Trophoblast cell (in vitro differentiated cells and primary cell): ENCODE measurements at regions not wholly inside any gene's neighbourhood (a gene's known extent, or its start where the extent isn't known, plus 50 kb on each side); places are given as distances from the start of the nearest gene placed in this dataset.

Experiments
- DNase-seq, 2 donors: peaks; one replicate each; pipeline ENCODE4 v3.0.0-alpha.2; 2016
- H2AFZ ChIP-seq: 2 replicates; pipeline ENCODE4 v1.6.1; 2013; ENCODE audit warnings: low read length, moderate library complexity, mild to moderate bottlenecking; ENCODE audit not compliant: insufficient read depth, poor library complexity
- H2AK5ac ChIP-seq: 2 replicates; pipeline ENCODE4 v1.6.1; 2013; ENCODE audit warnings: mild to moderate bottlenecking, low read length
- H2BK120ac ChIP-seq: 2 replicates; pipeline ENCODE4 v1.6.1; 2013; ENCODE audit warnings: low read length, mild to moderate bottlenecking, moderate library complexity; ENCODE audit not compliant: insufficient read depth, poor library complexity
- H2BK12ac ChIP-seq: 2 replicates; pipeline ENCODE4 v1.6.1; 2013; ENCODE audit warnings: mild to moderate bottlenecking, low read length, moderate library complexity
- H2BK5ac ChIP-seq: 2 replicates; pipeline ENCODE4 v1.6.1; 2013; ENCODE audit warnings: low read length, low read depth, moderate library complexity, mild to moderate bottlenecking; ENCODE audit not compliant: poor library complexity
- H3K14ac ChIP-seq: 2 replicates; pipeline ENCODE4 v1.6.1; 2013; ENCODE audit warnings: mild to moderate bottlenecking, low read length
- H3K18ac ChIP-seq: 2 replicates; pipeline ENCODE4 v1.6.1; 2013; ENCODE audit warnings: mild to moderate bottlenecking, low read length
- H3K23ac ChIP-seq: 2 replicates; pipeline ENCODE4 v1.6.1; 2013; ENCODE audit warnings: low read length
- H3K27ac ChIP-seq: 2 replicates; pipeline ENCODE4 v1.5.1; 2013; ENCODE audit warnings: low read depth, mild to moderate bottlenecking, inconsistent platforms, low read length, moderate library complexity
- H3K27me3 ChIP-seq: 2 replicates; pipeline ENCODE4 v1.6.1; 2013; ENCODE audit warnings: inconsistent platforms, mild to moderate bottlenecking, low read length, moderate library complexity; ENCODE audit not compliant: insufficient read depth
- H3K36me3 ChIP-seq, 2 experiments: 1 replicate in 1 of 2; 2 replicates in 1 of 2; pipeline ENCODE4 v1.6.1; 2013; ENCODE audit warnings: low read length in 2 of 2, mild to moderate bottlenecking in 2 of 2, moderate library complexity in 1 of 2; ENCODE audit not compliant: insufficient read depth in 2 of 2, control insufficient read depth in 1 of 2
- H3K4ac ChIP-seq: 2 replicates; pipeline ENCODE4 v1.6.1; 2013; ENCODE audit warnings: low read depth, mild to moderate bottlenecking, low read length, moderate library complexity
- H3K4me1 ChIP-seq, 2 experiments: 1 replicate in 1 of 2; 2 replicates in 1 of 2; pipeline ENCODE4 v1.6.1; 2013; ENCODE audit warnings: low read length in 2 of 2, mild to moderate bottlenecking in 2 of 2, moderate library complexity in 1 of 2; ENCODE audit not compliant: insufficient read depth in 2 of 2, control insufficient read depth in 1 of 2
- H3K4me2 ChIP-seq: 2 replicates; pipeline ENCODE4 v1.6.1; 2013; ENCODE audit warnings: inconsistent platforms, mild to moderate bottlenecking, low read length, moderate library complexity
- H3K4me3 ChIP-seq: 2 replicates; pipeline ENCODE4 v1.5.1; 2013; ENCODE audit warnings: mild to moderate bottlenecking, low read depth, low read length, inconsistent platforms
- H3K79me1 ChIP-seq: one replicate; pipeline ENCODE4 v1.6.1; 2013; ENCODE audit warnings: low read length
- H3K79me2 ChIP-seq: 2 replicates; pipeline ENCODE4 v1.6.1; 2013; ENCODE audit warnings: low read length, mild to moderate bottlenecking; ENCODE audit not compliant: control insufficient read depth, insufficient read depth, poor library complexity
- H3K9ac ChIP-seq: 2 replicates; pipeline ENCODE4 v1.6.1; 2013; ENCODE audit warnings: mild to moderate bottlenecking, low read length
- H3K9me3 ChIP-seq: 2 replicates; pipeline ENCODE4 v1.6.1; 2013; ENCODE audit warnings: low read depth, mild to moderate bottlenecking, control low read depth, inconsistent platforms, low read length; ENCODE audit not compliant: insufficient read depth
- H4K12ac ChIP-seq: 2 replicates; pipeline ENCODE4 v1.6.1; 2013; ENCODE audit warnings: low read depth, mild to moderate bottlenecking, low read length, moderate library complexity
- H4K8ac ChIP-seq: 2 replicates; pipeline ENCODE4 v1.6.1; 2013; ENCODE audit warnings: low read depth, mild to moderate bottlenecking, low read length, moderate library complexity
- H4K91ac ChIP-seq: one replicate; pipeline ENCODE4 v1.6.1; 2013; ENCODE audit warnings: low read depth, mild to moderate bottlenecking, low read length, moderate library complexity
- WGBS: extraction: QIAGEN DNeasy Blood & Tissue Kit; methylation state at CpG from one replicate; pipeline ENCODE4 v1.1.7; 2013; ENCODE audit warnings: missing lambda C conversion rate; ENCODE audit not compliant: insufficient read length, insufficient coverage; ENCODE audit errors: extremely low coverage; 5-methylcytosine and 5-hydroxymethylcytosine counted together

DNA sequence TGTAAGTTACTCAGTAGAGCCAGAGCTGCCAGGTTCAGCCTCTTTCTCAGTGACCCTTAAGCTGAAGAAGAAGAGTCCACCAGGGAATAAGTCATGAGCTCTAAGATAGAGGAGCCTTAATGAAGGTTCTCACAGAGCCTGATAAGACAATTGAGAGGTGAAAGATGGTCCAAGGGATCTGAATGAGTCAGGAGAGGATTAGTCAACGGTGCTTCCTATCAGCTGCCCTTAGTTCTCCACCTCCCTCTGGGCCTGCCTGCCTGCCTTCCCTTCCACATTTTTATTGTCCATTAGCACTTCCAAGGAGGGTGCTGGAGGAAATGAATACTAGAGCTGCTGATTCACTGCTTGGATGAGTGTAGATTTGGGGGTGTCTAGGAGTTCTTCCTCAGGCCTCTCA, 161.7 kb upstream of the RMST start:
- no peak overlapping the region for H2BK12ac ChIP-seq
- H3K79me2 ChIP-seq: no peaks in the 10 kb centered on the region
- H3K23ac ChIP-seq: no peak overlapping the region
- no peak overlapping the region for H2BK120ac ChIP-seq
- no peaks in the 10 kb centered on the region for H3K9me3 ChIP-seq
- H4K91ac ChIP-seq: no peak overlapping the region
- no peak overlapping the region for H4K8ac ChIP-seq
- no peak overlapping the region for H3K18ac ChIP-seq
- no peak overlapping the region for H3K9ac ChIP-seq
- no CpG with 5 or more reads among the region's 1 CpG for WGBS
- H3K4me3 ChIP-seq: no peak overlapping the region
- H3K14ac ChIP-seq: no peak overlapping the region
- no peak overlapping the region for H3K4me2 ChIP-seq
- no peaks in the 10 kb centered on the region for H3K36me3 ChIP-seq
- no peaks in the 10 kb centered on the region for H3K27me3 ChIP-seq
- no peak overlapping the region for H3K27ac ChIP-seq
- no peak overlapping the region for H2AFZ ChIP-seq
- H3K79me1 ChIP-seq: no peaks in the 10 kb centered on the region
- no peak overlapping the region for H2BK5ac ChIP-seq
- no peaks in the 10 kb centered on the region for H3K4me1 ChIP-seq
- H3K4ac ChIP-seq: no peak overlapping the region
- no peak overlapping the region for H4K12ac ChIP-seq
- DNase-seq: no peak
- H2AK5ac ChIP-seq: no peak overlapping the region

DNA sequence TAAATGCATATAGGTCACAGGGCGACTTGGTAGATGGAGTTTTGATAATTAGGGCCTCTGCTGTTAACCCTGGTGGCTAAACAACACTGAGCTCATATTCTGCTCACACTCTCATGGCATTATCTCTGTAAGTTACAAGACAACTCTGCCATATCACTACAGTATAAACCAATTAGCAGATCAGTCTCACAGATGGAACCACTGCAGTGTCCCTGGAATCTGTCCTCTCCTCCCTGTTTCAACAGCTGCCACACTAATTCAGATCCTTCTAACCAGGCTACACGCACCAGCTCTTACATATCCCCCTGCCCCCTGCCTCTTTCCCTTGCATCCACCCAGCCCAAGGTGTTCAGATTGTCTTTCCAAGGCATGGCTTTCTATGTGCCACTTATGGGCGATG, 161.0 kb upstream of the RMST start:
- H3K9me3 ChIP-seq: no peaks in the 10 kb centered on the region
- no peak overlapping the region for H3K4me3 ChIP-seq
- WGBS: no CpG with 5 or more reads among the region's 3 CpGs
- H3K18ac ChIP-seq: no peak overlapping the region
- H3K14ac ChIP-seq: no peak overlapping the region
- H4K8ac ChIP-seq: no peak overlapping the region
- no peaks in the 10 kb centered on the region for H3K27me3 ChIP-seq
- no peak overlapping the region for H4K91ac ChIP-seq
- no peaks in the 10 kb centered on the region for H3K36me3 ChIP-seq
- no peaks in the 10 kb centered on the region for H3K79me1 ChIP-seq
- no peak overlapping the region for H3K27ac ChIP-seq
- no peaks in the 10 kb centered on the region for H3K4me1 ChIP-seq
- H3K23ac ChIP-seq: no peak overlapping the region
- H3K4ac ChIP-seq: no peak overlapping the region
- no peak overlapping the region for H2BK12ac ChIP-seq
- no peak overlapping the region for H2AFZ ChIP-seq
- no peak overlapping the region for H3K9ac ChIP-seq
- DNase-seq: no peak
- H2BK120ac ChIP-seq: no peak overlapping the region
- H4K12ac ChIP-seq: no peak overlapping the region
- no peak overlapping the region for H2AK5ac ChIP-seq
- no peak overlapping the region for H3K4me2 ChIP-seq
- H3K79me2 ChIP-seq: no peaks in the 10 kb centered on the region
- H2BK5ac ChIP-seq: no peak overlapping the region

DNA sequence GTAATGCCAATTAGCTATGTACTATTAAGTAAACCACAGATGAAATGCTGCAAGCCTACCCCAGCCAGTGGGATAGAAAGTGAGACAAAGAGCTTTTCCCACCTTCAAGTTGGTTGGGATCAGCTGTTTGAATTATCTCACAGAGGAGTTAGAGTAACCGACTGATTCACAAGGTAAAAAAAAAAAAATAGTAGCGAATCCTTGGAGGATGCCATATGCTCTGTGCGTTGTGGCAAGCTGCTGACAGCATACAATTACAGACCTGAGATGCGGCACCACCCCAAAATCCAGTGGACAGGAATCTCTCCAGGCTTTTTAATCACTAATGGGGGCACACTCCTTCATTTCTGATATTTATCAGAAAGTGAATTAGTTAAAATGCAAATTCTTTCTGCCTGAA, 157.0 kb upstream of the RMST start:
- DNase-seq: no peak
- no peak overlapping the region for H2AFZ ChIP-seq
- H2BK5ac ChIP-seq: no peak overlapping the region

DNA sequence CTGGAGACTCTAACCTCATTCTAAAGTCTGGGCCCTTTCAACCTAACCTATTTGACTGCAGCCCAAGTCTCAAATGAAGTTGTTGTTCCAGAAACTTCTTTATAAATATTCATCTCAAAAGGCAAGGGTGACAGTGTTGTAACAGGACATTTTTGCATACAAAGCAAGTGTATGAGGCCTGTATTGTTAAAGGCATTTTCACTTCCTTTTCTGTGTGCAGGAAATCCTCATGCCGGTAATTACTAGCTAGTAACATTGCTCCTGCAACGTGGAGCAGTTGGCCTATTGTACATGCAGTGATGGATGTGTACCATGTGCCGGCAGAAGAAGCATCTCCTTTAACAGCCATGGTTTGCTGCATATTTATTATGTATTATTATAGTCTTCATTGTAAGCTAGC, 156.5 kb upstream of the RMST start:
- H4K91ac ChIP-seq: no peak overlapping the region
- H4K12ac ChIP-seq: no peak overlapping the region
- H3K18ac ChIP-seq: no peak overlapping the region
- H3K27ac ChIP-seq: no peak overlapping the region
- no peaks in the 10 kb centered on the region for H3K27me3 ChIP-seq
- H3K9ac ChIP-seq: no peak overlapping the region
- H3K79me2 ChIP-seq: no peaks in the 10 kb centered on the region
- no peak overlapping the region for H2BK5ac ChIP-seq
- no CpG with 5 or more reads among the region's 3 CpGs for WGBS
- H2AK5ac ChIP-seq: no peak overlapping the region
- H4K8ac ChIP-seq: no peak overlapping the region
- H3K9me3 ChIP-seq: no peaks in the 10 kb centered on the region
- no peak overlapping the region for H3K23ac ChIP-seq
- no peak overlapping the region for H2BK12ac ChIP-seq
- H3K4me3 ChIP-seq: no peak overlapping the region
- H3K4me2 ChIP-seq: no peak overlapping the region
- no peak overlapping the region for H3K14ac ChIP-seq
- H3K79me1 ChIP-seq: no peaks in the 10 kb centered on the region
- no peak for DNase-seq
- no peak overlapping the region for H2BK120ac ChIP-seq
- H3K36me3 ChIP-seq: no peaks in the 10 kb centered on the region
- no peak overlapping the region for H2AFZ ChIP-seq
- no peak overlapping the region for H3K4ac ChIP-seq
- H3K4me1 ChIP-seq: no peaks in the 10 kb centered on the region

More for the DNA sequence above, 157.0 kb upstream of the RMST start:
- H2BK12ac ChIP-seq: no peak overlapping the region
- H4K91ac ChIP-seq: no peak overlapping the region
- H4K8ac ChIP-seq: no peak overlapping the region
- no peak overlapping the region for H2BK120ac ChIP-seq
- H3K4me2 ChIP-seq: no peak overlapping the region
- H3K18ac ChIP-seq: no peak overlapping the region
- H3K23ac ChIP-seq: no peak overlapping the region
- no peaks in the 10 kb centered on the region for H3K9me3 ChIP-seq
- no peak overlapping the region for H2AK5ac ChIP-seq
- no peaks in the 10 kb centered on the region for H3K36me3 ChIP-seq
- no peak overlapping the region for H3K4ac ChIP-seq
- H3K4me1 ChIP-seq: no peaks in the 10 kb centered on the region
- H3K27me3 ChIP-seq: no peaks in the 10 kb centered on the region
- H3K9ac ChIP-seq: no peak overlapping the region
- WGBS: no CpG with 5 or more reads among the region's 4 CpGs
- H3K27ac ChIP-seq: no peak overlapping the region
- no peaks in the 10 kb centered on the region for H3K79me1 ChIP-seq
- no peak overlapping the region for H4K12ac ChIP-seq
- no peak overlapping the region for H3K14ac ChIP-seq
- H3K4me3 ChIP-seq: no peak overlapping the region
- no peaks in the 10 kb centered on the region for H3K79me2 ChIP-seq
